Esophagus squamous epithelium (tissue), 5 donors: ENCODE measurements at regions not wholly inside any gene's neighbourhood (a gene's known extent, or its start where the extent isn't known, plus 50 kb on each side); places are given as distances from the start of the nearest gene placed in this dataset.

ENCODE experiments used
- DNase-seq: peaks from one replicate; lab custom pipeline; 2025; lab: John Stamatoyannopoulos, UW
- H3K27ac ChIP-seq, 4 donors: fragments of 200-600 bp; sonication (generic); one replicate each; pipeline ENCODE4 v1.5.1; 2016 to 2019; ENCODE audit warnings: mild to moderate bottlenecking in 1 of 4
- H3K27me3 ChIP-seq, 4 donors: fragments of 200-600 bp; sonication (generic); 1 replicate in 3 of 4; 2 replicates in 1 of 4; pipeline versions ENCODE4 v1.5.1 to v1.6.0; 2017 to 2021; ENCODE audit warnings: antibody characterized with exemption in 1 of 4
- H3K36me3 ChIP-seq, 3 donors: fragments of 200-600 bp; sonication (generic); one replicate each; pipeline ENCODE4 v1.5.1; 2016 to 2019
- H3K4me1 ChIP-seq, 3 donors: fragments of 200-600 bp; sonication (generic); one replicate each; pipeline ENCODE4 v1.5.1; 2017 to 2019
- H3K4me3 ChIP-seq, 4 donors: fragments of 200-600 bp; sonication (generic); 1 replicate in 3 of 4; 2 replicates in 1 of 4; pipeline ENCODE4 v1.5.1; 2016 to 2019; ENCODE audit warnings: mild to moderate bottlenecking in 2 of 4, moderate library complexity in 1 of 4
- H3K9me3 ChIP-seq, 3 donors: fragments of 200-600 bp; sonication (generic); one replicate each; pipeline ENCODE4 v1.5.1; 2016 to 2019
- POLR2A ChIP-seq, 4 donors: fragments of 450-650 bp; IDR thresholded peaks; one replicate each; pipeline ENCODE4 v1.6.1; 2017; ENCODE audit warnings: antibody characterized with exemption in 4 of 4, mild to moderate bottlenecking in 4 of 4, moderate library complexity in 3 of 4
- WGBS, 2 donors: methylation state at CpG; one replicate each; pipeline ENCODE4 v1.1.5; 2018; 5-methylcytosine and 5-hydroxymethylcytosine counted together
- intact Hi-C: fragments of 100-400 bp; cut with DNase I; formaldehyde crosslinking; loops from one replicate; pipeline ENCODE4 v1.15.0; 2022
- TF ChIP-seq, protein P1 (sequence below), 6 experiments: fragments of 450-650 bp in 4 of 6; fragments of 200-600 bp in 2 of 6; sonication (generic) in 2 of 6; IDR thresholded peaks; one replicate each; pipeline ENCODE4 v1.5.1; 2016 to 2019; ENCODE audit warnings: antibody characterized with exemption in 6 of 6, mild to moderate bottlenecking in 4 of 6, moderate library complexity in 4 of 6
- donor health status: DM: yes; HTN: yes; CAD: no.

DNA sequence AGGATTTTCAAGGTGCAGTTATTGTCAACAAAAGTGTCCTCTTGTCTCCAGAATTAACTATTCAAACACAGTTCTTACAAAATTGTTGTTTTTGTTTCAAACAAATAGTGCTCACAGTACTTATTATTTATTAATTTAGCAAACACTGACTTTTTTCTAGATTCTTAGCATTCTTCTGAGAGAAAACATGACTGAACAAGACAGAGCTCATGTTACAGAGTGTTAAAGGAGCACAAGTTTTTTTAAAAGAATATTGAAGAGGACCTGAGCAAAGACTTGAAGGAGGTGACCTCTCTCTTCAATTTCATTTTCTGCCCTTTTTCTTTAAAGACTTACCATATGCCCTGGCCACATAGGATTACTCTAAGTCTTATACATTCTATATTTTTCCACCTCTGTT is 2220.3 kb upstream of the AGA start:
- no peak for TF ChIP-seq POLR2A (IDR thresholded peaks at IDR 0.05)
- TF ChIP-seq, protein P1, sequence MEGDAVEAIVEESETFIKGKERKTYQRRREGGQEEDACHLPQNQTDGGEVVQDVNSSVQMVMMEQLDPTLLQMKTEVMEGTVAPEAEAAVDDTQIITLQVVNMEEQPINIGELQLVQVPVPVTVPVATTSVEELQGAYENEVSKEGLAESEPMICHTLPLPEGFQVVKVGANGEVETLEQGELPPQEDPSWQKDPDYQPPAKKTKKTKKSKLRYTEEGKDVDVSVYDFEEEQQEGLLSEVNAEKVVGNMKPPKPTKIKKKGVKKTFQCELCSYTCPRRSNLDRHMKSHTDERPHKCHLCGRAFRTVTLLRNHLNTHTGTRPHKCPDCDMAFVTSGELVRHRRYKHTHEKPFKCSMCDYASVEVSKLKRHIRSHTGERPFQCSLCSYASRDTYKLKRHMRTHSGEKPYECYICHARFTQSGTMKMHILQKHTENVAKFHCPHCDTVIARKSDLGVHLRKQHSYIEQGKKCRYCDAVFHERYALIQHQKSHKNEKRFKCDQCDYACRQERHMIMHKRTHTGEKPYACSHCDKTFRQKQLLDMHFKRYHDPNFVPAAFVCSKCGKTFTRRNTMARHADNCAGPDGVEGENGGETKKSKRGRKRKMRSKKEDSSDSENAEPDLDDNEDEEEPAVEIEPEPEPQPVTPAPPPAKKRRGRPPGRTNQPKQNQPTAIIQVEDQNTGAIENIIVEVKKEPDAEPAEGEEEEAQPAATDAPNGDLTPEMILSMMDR (IDR thresholded peaks at IDR 0.05): no peak
- H3K36me3 ChIP-seq: no peaks in the 10 kb centered on the region
- no peak for DNase-seq
- H3K4me1 ChIP-seq: no peaks in the 10 kb centered on the region
- no peak overlapping the region for H3K27ac ChIP-seq
- intact Hi-C loops: no loop called here
- no peaks in the 10 kb centered on the region for H3K27me3 ChIP-seq
- no peak overlapping the region for H3K4me3 ChIP-seq
- peaks cover 0 to 26% (median 0%) of the 10 kb centered on the region in 3 donors for H3K9me3 ChIP-seq

DNA sequence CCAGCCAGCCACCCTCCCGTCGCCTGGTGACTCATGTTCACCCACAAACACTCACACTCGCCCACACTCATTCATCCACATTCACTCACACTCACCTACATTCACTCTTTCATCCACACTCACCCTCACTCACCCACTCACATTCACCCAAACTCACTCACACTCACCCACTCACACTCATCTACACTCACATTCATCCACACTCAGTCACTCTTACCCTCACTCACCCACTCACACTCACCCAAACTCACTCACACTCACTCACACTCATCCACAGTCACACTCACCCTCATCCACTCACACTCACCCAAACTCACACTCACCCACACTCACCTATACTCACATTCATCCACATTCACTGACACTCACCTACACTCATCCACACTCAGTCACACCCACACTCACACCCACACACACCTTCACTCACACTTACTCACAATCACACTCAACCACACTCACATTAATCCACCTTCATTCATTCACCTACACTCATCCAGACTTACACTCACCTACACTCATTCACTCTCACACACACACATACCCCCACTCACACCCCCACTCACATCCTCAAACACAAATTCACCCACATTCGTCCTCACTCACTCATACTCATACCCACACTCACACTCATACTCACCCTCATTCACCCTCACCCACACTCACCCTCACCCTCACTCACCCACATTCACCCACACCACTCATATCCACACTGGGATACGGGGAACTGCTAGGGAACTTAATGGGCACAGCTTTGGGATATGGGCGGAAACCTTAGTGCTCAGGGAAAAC is 2221.6 kb upstream of the AGA start:
- Histone ChIP-seq H3K27me3 (no peaks in the 10 kb centered on the region), H3K9me3 (peaks cover 0 to 26% (median 0%) of the 10 kb centered on the region in 3 donors), H3K27ac (no peak overlapping the region), H3K4me1 (no peaks in the 10 kb centered on the region), H3K4me3 (no peak overlapping the region), H3K36me3 (no peaks in the 10 kb centered on the region)
- WGBS, 2 donors: 69 to 83% methylated on average over 4 to 5 of the region's 6 CpGs
- TF ChIP-seq, protein P1 (IDR thresholded peaks at IDR 0.05): no peak
- no peak for TF ChIP-seq POLR2A (IDR thresholded peaks at IDR 0.05)
- intact Hi-C loops: no loop called here
- DNase-seq: no peak

DNA sequence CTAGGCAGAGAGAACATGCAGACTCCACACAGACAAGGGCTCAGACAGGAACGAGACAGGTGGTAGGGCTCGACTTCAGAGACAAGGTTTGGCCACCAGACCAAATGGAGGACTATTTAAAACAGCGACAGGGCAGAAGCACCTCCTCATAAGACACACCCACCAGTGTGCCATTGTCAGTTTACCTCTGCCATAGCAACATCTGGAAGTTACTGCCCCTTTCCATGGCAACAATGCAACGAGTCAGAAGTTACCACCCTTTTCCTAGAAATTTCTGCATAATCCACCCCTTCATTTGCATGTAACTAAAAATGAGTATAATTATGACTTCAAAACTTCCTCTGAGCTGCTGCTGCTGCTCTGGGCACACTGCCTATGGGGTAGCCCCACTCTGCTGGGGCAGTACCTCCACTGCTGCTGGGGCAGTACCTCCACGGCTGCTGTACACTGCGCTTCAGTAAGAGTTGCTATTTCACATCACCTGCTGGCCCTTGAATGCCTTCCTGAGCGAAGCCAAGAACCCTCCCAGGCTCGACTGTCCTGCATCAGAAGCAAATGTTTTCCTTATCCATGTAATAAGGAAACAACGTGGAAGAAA is 2222.3 kb upstream of the AGA start:
- Histone ChIP-seq H3K4me3 (no peak overlapping the region), H3K27me3 (no peaks in the 10 kb centered on the region), H3K9me3 (peaks cover 0 to 26% (median 0%) of the 10 kb centered on the region in 3 donors), H3K4me1 (no peaks in the 10 kb centered on the region), H3K27ac (no peak overlapping the region), H3K36me3 (no peaks in the 10 kb centered on the region)
- intact Hi-C loops: no loop called here
- TF ChIP-seq POLR2A (IDR thresholded peaks at IDR 0.05): no peak
- TF ChIP-seq, protein P1 (IDR thresholded peaks at IDR 0.05): no peak
- WGBS, 2 donors: 65 to 74% methylated on average over 5 to 9 of the region's 9 CpGs
- no peak for DNase-seq

DNA sequence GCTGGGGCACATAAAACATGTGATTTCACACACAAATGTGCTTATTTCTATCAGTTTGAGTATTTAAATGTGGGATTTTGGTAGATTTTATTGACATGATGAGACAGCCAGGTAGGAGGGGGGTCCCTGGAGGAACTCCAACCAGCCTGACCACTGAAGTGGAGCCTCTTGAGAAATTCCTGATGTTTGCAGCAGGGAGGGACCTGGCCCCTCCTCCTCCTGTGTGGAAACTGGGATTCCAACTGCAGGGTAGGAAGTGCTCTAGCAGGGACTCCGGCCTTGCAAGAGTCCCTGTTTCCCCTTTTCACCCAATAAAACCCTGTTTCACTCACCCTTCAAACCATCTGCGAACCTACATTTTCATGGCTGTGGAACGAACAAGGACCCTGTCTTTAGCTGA is 2224.0 kb upstream of the AGA start:
- H3K9me3 ChIP-seq: peaks cover 0 to 16% (median 0%) of the 10 kb centered on the region in 3 donors
- no peak for DNase-seq
- no peaks in the 10 kb centered on the region for H3K36me3 ChIP-seq
- intact Hi-C loops: no loop called here
- no peak for TF ChIP-seq POLR2A (IDR thresholded peaks at IDR 0.05)
- TF ChIP-seq, protein P1 (IDR thresholded peaks at IDR 0.05): no peak
- H3K27ac ChIP-seq: no peak overlapping the region
- H3K27me3 ChIP-seq: no peaks in the 10 kb centered on the region
- H3K4me1 ChIP-seq: no peaks in the 10 kb centered on the region
- no peak overlapping the region for H3K4me3 ChIP-seq
- WGBS, 2 donors: 64 to 74% methylated on average over 3 of the region's 3 CpGs

DNA sequence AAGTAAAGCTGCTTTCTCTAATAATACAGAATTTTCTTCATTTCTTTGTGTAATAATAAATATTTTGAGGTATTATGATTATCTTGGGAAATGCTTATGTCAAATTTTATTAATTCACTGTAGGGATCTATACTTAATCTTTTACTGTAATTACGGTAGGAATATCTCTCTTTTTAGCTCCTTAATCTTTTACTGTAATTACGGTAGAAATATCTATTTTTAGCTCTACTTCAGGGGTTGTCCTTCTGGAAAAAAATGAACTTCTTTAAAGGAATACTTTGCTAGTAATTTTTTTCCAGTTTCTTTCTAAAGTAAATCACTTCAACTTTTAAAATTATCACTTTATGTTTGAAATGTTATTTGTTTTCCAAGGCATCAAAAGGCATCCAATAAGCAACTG is 2229.4 kb upstream of the AGA start:
- WGBS, 2 donors: 66 to 75% methylated on average over 2 of the region's 2 CpGs
- no peak for TF ChIP-seq POLR2A (IDR thresholded peaks at IDR 0.05)
- TF ChIP-seq, protein P1 (IDR thresholded peaks at IDR 0.05): no peak
- no peak for DNase-seq
- H3K4me3 ChIP-seq: no peak overlapping the region
- H3K27ac ChIP-seq: no peak overlapping the region
- no peaks in the 10 kb centered on the region for H3K4me1 ChIP-seq
- H3K9me3 ChIP-seq: no peaks in the 10 kb centered on the region
- no peaks in the 10 kb centered on the region for H3K36me3 ChIP-seq
- no peaks in the 10 kb centered on the region for H3K27me3 ChIP-seq
- intact Hi-C loops: no loop called here
